ENCODE measurements at regions not wholly inside any gene's neighbourhood (a gene's known extent, or its start where the extent isn't known, plus 50 kb on each side); places are given as distances from the start of the nearest gene placed in this dataset.

- TF ChIP-seq CTCF (IDR thresholded peaks at IDR 0.05; ENCODE audit: extremely low read depth, missing control alignments): no peak
- DNase-seq (ENCODE audit: low spot score): no peak
These were observed 84.5 kb upstream of the GALNT5 start for GRCh38 chr2:157172866-157173578.

- TF ChIP-seq CTCF (IDR thresholded peaks at IDR 0.05; ENCODE audit: extremely low read depth, missing control alignments): no peak
- DNase-seq (ENCODE audit: low spot score): no peak
These were observed 83.7 kb upstream of the GALNT5 start for GRCh38 chr2:157173740-157174184.

GRCh38 chr2:157174321-157174720 is 83.2 kb upstream of the GALNT5 start:
- no peak for DNase-seq (ENCODE audit: low spot score)
- no peak for TF ChIP-seq CTCF (IDR thresholded peaks at IDR 0.05; ENCODE audit: extremely low read depth, missing control alignments)

GRCh38 chr2:157176602-157177001 is 80.9 kb upstream of the GALNT5 start:
- no peak for DNase-seq (ENCODE audit: low spot score)
- TF ChIP-seq CTCF (IDR thresholded peaks at IDR 0.05; ENCODE audit: extremely low read depth, missing control alignments): no peak

- DNase-seq (ENCODE audit: low spot score): no peak
- no peak for TF ChIP-seq CTCF (IDR thresholded peaks at IDR 0.05; ENCODE audit: extremely low read depth, missing control alignments)
These were observed 78.6 kb upstream of the GALNT5 start for GRCh38 chr2:157178874-157179273.

- TF ChIP-seq CTCF (IDR thresholded peaks at IDR 0.05; ENCODE audit: extremely low read depth, missing control alignments): no peak
- no peak for DNase-seq (ENCODE audit: low spot score)
These were observed 78.0 kb upstream of the GALNT5 start for GRCh38 chr2:157179324-157180105.

- no peak for TF ChIP-seq CTCF (IDR thresholded peaks at IDR 0.05; ENCODE audit: extremely low read depth, missing control alignments)
- no peak for DNase-seq (ENCODE audit: low spot score)
These were observed 77.1 kb upstream of the GALNT5 start for GRCh38 chr2:157180359-157180758.

All from GM20000 (cell line).